ENCODE measurements at regions not wholly inside any gene's neighbourhood (a gene's known extent, or its start where the extent isn't known, plus 50 kb on each side); places are given as distances from the start of the nearest gene placed in this dataset.

DNA sequence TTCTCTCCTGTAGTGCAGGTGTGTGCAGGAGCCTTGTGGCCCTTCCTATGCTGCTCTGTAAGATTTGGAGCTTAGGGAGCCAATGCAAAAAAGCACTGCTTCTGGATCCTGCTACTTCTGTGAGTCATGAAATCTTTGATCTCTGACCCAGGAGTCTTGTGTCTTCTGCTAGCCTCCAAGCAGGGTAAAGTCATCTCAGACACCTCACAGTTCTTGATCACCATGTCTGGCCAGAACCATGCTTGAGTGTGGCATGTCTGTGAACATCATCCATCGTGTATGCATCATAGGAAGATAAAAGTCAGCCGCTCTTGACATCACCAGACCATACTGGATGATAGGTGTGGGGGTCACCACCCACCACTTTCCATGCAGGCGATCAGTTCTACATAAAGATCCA is 247.8 kb downstream of the RPLP1 start:
- no peak overlapping the region for H3K4ac ChIP-seq (ENCODE audit: low read depth, low read length)
- H2AK9ac ChIP-seq (replicated peaks; ENCODE audit: low read depth, low read length, poor library complexity) = no peak overlapping the region
- peaks cover 42% of the 10 kb centered on the region for H3K27me3 ChIP-seq (ENCODE audit: control insufficient read depth, insufficient read depth, low read length)
- no peak overlapping the region for H4K91ac ChIP-seq (ENCODE audit: insufficient read depth, low read depth, low read length)
- no peak overlapping the region for H2AFZ ChIP-seq (replicated peaks; ENCODE audit: low read length, poor library complexity)
- H2BK15ac ChIP-seq (ENCODE audit: low read depth, low read length) = no peak overlapping the region
- H3K4me1 ChIP-seq (ENCODE audit: control insufficient read depth, insufficient read depth, low read length) = no peaks in the 10 kb centered on the region; the same call in 1 of the 2 replicates
- POLR2A ChIA-PET (ENCODE audit: unreplicated experiment) = no interaction called here
- dilution Hi-C loops (cut with HindIII; ENCODE audit: low sequenced_read_pairs, unreplicated experiment) (no loop called here), intact Hi-C loops (cut with micrococcal nuclease) (no loop called here), in situ Hi-C loops (cut with MboI; ENCODE audit: low sequenced_read_pairs) (no loop called here)
- H3K9me3 ChIP-seq (ENCODE audit: control insufficient read depth, insufficient read depth, low read length) = no peaks in the 10 kb centered on the region; the same call in 1 of the 2 replicates
- H2BK120ac ChIP-seq (ENCODE audit: low read depth, low read length) = no peak overlapping the region
- H3K27ac ChIP-seq (ENCODE audit: insufficient read depth, low read length) = no peak overlapping the region
- no peak overlapping the region for H3K18ac ChIP-seq (ENCODE audit: low read depth, low read length)
- no peaks in the 10 kb centered on the region for H3K36me3 ChIP-seq (ENCODE audit: control insufficient read depth, insufficient read depth, low read length)
- no peak overlapping the region for H2BK20ac ChIP-seq (ENCODE audit: low read depth, low read length)
- no peak for TF ChIP-seq CEBPB (IDR thresholded peaks at IDR 0.05; ENCODE audit: low read depth, low read length)
- TF ChIP-seq, protein P1, sequence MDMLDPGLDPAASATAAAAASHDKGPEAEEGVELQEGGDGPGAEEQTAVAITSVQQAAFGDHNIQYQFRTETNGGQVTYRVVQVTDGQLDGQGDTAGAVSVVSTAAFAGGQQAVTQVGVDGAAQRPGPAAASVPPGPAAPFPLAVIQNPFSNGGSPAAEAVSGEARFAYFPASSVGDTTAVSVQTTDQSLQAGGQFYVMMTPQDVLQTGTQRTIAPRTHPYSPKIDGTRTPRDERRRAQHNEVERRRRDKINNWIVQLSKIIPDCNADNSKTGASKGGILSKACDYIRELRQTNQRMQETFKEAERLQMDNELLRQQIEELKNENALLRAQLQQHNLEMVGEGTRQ (IDR thresholded peaks at IDR 0.05; ENCODE audit: low read depth, low read length) = no peak
- no peak for TF ChIP-seq FOS (IDR thresholded peaks at IDR 0.05; ENCODE audit: low read depth, low read length)
- TF ChIP-seq, protein P2, sequence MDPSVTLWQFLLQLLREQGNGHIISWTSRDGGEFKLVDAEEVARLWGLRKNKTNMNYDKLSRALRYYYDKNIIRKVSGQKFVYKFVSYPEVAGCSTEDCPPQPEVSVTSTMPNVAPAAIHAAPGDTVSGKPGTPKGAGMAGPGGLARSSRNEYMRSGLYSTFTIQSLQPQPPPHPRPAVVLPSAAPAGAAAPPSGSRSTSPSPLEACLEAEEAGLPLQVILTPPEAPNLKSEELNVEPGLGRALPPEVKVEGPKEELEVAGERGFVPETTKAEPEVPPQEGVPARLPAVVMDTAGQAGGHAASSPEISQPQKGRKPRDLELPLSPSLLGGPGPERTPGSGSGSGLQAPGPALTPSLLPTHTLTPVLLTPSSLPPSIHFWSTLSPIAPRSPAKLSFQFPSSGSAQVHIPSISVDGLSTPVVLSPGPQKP (IDR thresholded peaks at IDR 0.05; ENCODE audit: borderline replicate concordance, low read depth, low read length) = no peak
- no peak for TF ChIP-seq RAD21 (IDR thresholded peaks at IDR 0.05; ENCODE audit: low read length)
- TF ChIP-seq POLR2A (IDR thresholded peaks at IDR 0.05; ENCODE audit: low read depth, low read length) = no peak
- TF ChIP-seq RFX5 (IDR thresholded peaks at IDR 0.05; ENCODE audit: low read depth, low read length) = no peak
- TF ChIP-seq, protein P3, sequence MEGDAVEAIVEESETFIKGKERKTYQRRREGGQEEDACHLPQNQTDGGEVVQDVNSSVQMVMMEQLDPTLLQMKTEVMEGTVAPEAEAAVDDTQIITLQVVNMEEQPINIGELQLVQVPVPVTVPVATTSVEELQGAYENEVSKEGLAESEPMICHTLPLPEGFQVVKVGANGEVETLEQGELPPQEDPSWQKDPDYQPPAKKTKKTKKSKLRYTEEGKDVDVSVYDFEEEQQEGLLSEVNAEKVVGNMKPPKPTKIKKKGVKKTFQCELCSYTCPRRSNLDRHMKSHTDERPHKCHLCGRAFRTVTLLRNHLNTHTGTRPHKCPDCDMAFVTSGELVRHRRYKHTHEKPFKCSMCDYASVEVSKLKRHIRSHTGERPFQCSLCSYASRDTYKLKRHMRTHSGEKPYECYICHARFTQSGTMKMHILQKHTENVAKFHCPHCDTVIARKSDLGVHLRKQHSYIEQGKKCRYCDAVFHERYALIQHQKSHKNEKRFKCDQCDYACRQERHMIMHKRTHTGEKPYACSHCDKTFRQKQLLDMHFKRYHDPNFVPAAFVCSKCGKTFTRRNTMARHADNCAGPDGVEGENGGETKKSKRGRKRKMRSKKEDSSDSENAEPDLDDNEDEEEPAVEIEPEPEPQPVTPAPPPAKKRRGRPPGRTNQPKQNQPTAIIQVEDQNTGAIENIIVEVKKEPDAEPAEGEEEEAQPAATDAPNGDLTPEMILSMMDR (conservative IDR thresholded peaks at IDR 0.05; ENCODE audit: low read depth, low read length) = no peak
- no peak for TF ChIP-seq BHLHE40 (IDR thresholded peaks at IDR 0.05; ENCODE audit: low read depth, low read length)
- TF ChIP-seq RCOR1 (IDR thresholded peaks at IDR 0.05; ENCODE audit: insufficient replicate concordance, low read length) = no peak
- no peak for TF ChIP-seq MAZ (IDR thresholded peaks at IDR 0.05; ENCODE audit: borderline replicate concordance, low read depth, low read length)
- TF ChIP-seq NFE2L2 (IDR thresholded peaks at IDR 0.05; ENCODE audit: low read depth, low read length) = no peak
- no peak for TF ChIP-seq MAFK (IDR thresholded peaks at IDR 0.05; ENCODE audit: low read depth, low read length)
- no peak for TF ChIP-seq CHD1 (IDR thresholded peaks at IDR 0.05; ENCODE audit: low read depth, low read length)
- no peak for TF ChIP-seq MXI1 (IDR thresholded peaks at IDR 0.05; ENCODE audit: borderline replicate concordance, low read depth, low read length)
- no peak for TF ChIP-seq SMC3 (IDR thresholded peaks at IDR 0.05; ENCODE audit: low read depth, low read length)
- DNase-seq (no peak), ATAC-seq (ENCODE audit: low read depth) (no peak)
- H2BK5ac ChIP-seq (ENCODE audit: low read depth, low read length, poor library complexity, severe bottlenecking) = no peak overlapping the region
- no peak overlapping the region for H2AK5ac ChIP-seq (ENCODE audit: low read depth, low read length)
- H4K5ac ChIP-seq (ENCODE audit: low read depth, low read length) = no peak overlapping the region
- no peaks in the 10 kb centered on the region for H3K79me1 ChIP-seq (ENCODE audit: low read depth in 1 of 2, low read length in 2 of 2)
- CTCF ChIA-PET = no interaction called here
- BruUV-seq (replicated peaks) = no TSS peak
- WGBS, 2 experiments (ENCODE audit: extremely low coverage in 2 of 2, insufficient read length in 1 of 2) = no CpG with 5 or more reads among the region's 3 CpGs
- H3K4me2 ChIP-seq (ENCODE audit: low read depth, low read length) = no peak overlapping the region
- no peak overlapping the region for H3K14ac ChIP-seq (replicated peaks; ENCODE audit: low read depth, low read length)
- H3K23ac ChIP-seq (ENCODE audit: low read depth, low read length) = no peak overlapping the region
- no peak overlapping the region for H4K8ac ChIP-seq (ENCODE audit: low read depth in 2 of 2, low read length in 2 of 2)
- no peak overlapping the region for H3K56ac ChIP-seq (ENCODE audit: extremely low read depth, insufficient read depth, low read length)
- no peaks in the 10 kb centered on the region for H4K20me1 ChIP-seq (ENCODE audit: insufficient read depth, low read length)
- no peak overlapping the region for H3K4me3 ChIP-seq (ENCODE audit: insufficient read depth, low read depth, low read length)
- H3K9me1 ChIP-seq (ENCODE audit: insufficient read depth, low read length) = no peaks in the 10 kb centered on the region
- H3K9ac ChIP-seq (ENCODE audit: low read depth, low read length) = no peak overlapping the region
